Nucleus accumbens (tissue), 56 donors: ENCODE measurements at regions not wholly inside any gene's neighbourhood (a gene's known extent, or its start where the extent isn't known, plus 50 kb on each side); places are given as distances from the start of the nearest gene placed in this dataset.
A peak's percentile ranks its signal among the peaks of the same experiment; 100 is the strongest.

ENCODE experiments used
- DNase-seq, 56 donors: peaks; one replicate each; lab custom pipeline; 2025; lab: John Stamatoyannopoulos, UW

- DNase-seq: no peak
These were observed 124.7 kb downstream of the UCHL1 start for GRCh38 chr4:41381384-41381783.

GRCh38 chr4:41384992-41385391, 128.3 kb downstream of the UCHL1 start:
- peak in 22 of 56 donors; percentile 7 to 65 (median 26) for DNase-seq

DNA sequence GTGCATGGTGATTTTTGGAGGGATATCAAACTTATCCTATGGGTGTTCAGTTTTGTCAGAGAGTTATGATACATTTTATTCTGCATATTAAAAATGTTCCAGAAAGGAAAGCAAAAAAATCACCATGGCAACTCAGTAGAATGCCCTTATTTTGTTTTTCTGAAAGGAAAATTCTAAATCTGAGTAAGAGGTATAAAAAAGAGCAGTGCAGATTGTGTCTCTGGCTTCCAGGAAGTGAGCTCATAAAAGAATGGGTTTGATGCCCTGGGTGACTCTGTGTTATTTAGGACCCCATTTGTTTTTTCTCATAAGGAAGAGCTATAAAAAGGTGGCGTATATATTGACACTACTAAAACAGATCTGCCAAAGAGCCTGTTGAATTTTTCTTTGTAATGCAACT, 128.8 kb downstream of the UCHL1 start:
- DNase-seq: no peak

DNA sequence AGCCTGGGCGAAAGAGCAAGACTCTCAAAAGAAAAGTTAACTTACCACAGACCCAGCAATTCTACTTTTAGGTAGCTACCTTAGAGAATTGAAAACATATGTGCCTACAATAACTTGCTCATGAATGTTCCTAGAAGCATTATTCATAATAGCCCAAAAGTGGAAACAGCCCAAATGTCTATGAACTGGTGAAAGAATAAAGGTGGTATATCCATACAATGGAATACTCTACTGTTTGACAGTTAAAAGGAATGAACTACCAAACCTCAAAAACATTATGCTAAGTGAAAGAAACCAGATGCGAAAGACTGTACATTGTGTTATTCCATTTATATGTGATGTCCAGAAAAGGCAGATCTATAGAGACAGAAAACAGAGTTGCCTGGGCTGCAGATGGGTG, 131.4 kb downstream of the UCHL1 start:
- no peak for DNase-seq

- no peak for DNase-seq
These were observed 132.6 kb downstream of the UCHL1 start for GRCh38 chr4:41389356-41389755.

GRCh38 chr4:41390661-41391060, 133.9 kb downstream of the UCHL1 start:
- no peak for DNase-seq

DNA sequence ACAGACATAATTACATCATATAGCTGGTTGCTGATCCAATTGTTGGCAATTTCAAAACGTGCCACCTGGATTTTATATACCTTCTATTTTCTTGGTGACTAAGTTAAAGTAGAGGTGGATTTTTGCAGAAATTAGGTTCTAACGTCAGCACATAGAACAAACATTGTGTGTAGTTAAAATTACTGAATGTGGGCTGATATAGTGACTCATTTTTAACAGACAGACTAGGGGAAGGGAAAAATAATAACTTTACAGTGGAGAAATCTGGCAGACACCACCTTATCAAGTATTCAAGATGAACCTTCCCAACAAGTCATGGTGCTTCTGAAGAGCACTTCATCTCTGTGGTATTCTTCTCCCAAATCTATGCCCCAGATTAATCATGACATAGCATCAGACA, 134.5 kb downstream of the UCHL1 start:
- no peak for DNase-seq

GRCh38 chr4:41394481-41394894, 137.8 kb downstream of the UCHL1 start:
- no peak for DNase-seq

GRCh38 chr4:41396214-41396613, 139.5 kb downstream of the UCHL1 start:
- DNase-seq: peak in 1 of 56 donors; percentile 3

- DNase-seq: no peak
These were observed 140.1 kb downstream of the UCHL1 start for GRCh38 chr4:41396869-41397268.

- no peak for DNase-seq
These were observed 138.7 kb upstream of the LIMCH1 start for GRCh38 chr4:41399231-41399630.

DNA sequence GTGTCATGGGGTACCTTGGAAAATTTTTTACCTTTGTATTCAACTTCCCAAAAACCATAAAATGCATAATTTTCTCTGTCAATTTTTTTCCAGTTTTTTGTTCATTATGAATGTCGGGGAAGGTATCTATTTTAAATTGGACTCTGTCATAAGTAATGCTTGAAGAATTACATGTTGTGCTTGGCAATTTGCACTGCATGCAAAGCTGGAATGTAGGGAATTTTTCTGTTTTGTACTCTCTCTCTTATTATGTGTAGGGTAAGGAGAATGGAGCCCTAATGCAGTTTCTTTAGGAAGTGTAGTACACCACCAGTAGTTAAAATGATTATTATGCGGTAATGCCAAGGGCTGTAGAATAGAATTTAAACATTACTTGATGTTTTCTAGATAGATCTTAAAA, 137.7 kb upstream of the LIMCH1 start:
- DNase-seq: no peak

- no peak for DNase-seq
These were observed 132.4 kb upstream of the LIMCH1 start for GRCh38 chr4:41405464-41406112.

- DNase-seq: no peak
These were observed 131.8 kb upstream of the LIMCH1 start for GRCh38 chr4:41406113-41406516.

- DNase-seq: no peak
These were observed 129.8 kb upstream of the LIMCH1 start for GRCh38 chr4:41408150-41408549.

- DNase-seq: no peak
These were observed 128.9 kb upstream of the LIMCH1 start for GRCh38 chr4:41408859-41409593.

GRCh38 chr4:41409594-41409895, 128.4 kb upstream of the LIMCH1 start:
- no peak for DNase-seq

DNA sequence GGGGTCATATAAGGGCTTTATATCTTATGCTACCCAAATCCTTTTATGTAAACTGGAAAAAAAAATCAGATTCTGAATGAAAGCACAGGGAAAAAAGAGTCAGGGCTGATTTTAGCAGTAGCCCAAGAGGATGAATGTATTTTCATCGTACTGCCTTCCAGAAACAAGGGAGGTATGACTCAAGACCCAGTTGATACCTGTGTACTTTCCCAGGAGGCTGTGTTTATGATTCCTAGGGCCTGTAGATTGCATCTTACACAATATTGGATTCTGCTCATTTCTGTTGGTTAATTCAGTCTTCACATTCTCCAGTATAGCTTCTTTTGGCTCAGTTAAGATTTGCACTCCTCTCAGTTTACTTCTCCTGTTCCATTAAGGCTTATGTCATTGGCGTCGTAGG, 127.9 kb upstream of the LIMCH1 start:
- DNase-seq: no peak

- no peak for DNase-seq
These were observed 124.1 kb upstream of the LIMCH1 start for GRCh38 chr4:41413670-41414411.

- DNase-seq: no peak
These were observed 123.6 kb upstream of the LIMCH1 start for GRCh38 chr4:41414412-41414779.

GRCh38 chr4:41418444-41418843, 119.5 kb upstream of the LIMCH1 start:
- peak in 32 of 56 donors; percentile 13 to 75 (median 37) for DNase-seq

GRCh38 chr4:41420541-41420940, 117.4 kb upstream of the LIMCH1 start:
- DNase-seq: no peak
